Mononuclear cell (primary cell): ENCODE measurements at regions not wholly inside any gene's neighbourhood (a gene's known extent, or its start where the extent isn't known, plus 50 kb on each side); places are given as distances from the start of the nearest gene placed in this dataset.

Experiments used
- H3K27me3 ChIP-seq: 2 replicates; pipeline ENCODE4 v1.6.0; 2011; ENCODE audit warnings: low read length, control low read depth; ENCODE audit not compliant: insufficient read depth
- H3K4me1 ChIP-seq: 2 replicates; pipeline ENCODE4 v1.5.1; 2011; ENCODE audit warnings: mild to moderate bottlenecking, low read length, control low read depth; ENCODE audit not compliant: insufficient read depth
- H3K4me3 ChIP-seq: 2 replicates; pipeline ENCODE4 v1.5.1; 2011; ENCODE audit warnings: mild to moderate bottlenecking, low read length, moderate library complexity
- H3K9me3 ChIP-seq: 2 replicates; pipeline ENCODE4 v1.5.1; 2011; ENCODE audit warnings: low read depth, mild to moderate bottlenecking, control low read depth, low read length

DNA sequence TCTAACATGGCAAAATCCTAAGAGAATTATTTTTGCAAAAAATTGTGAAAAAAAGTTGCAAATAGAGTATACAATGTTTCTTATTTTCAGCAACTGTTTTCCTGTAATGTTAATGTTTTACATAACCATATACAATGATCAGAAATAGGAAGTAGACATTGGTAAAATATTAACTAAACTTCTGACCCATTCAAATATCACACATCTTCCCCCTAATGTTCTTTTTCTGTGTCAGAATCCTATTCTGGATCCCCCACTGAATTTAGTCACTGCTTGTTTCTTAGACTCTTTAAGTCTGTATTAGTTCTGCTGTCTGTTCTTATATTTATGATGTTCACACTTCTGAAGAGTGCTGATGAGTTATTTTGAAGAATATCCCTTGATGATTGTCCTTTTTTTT is 62.0 kb downstream of the HFE start:
- no peak overlapping the region for H3K4me3 ChIP-seq
- no peaks in the 10 kb centered on the region for H3K9me3 ChIP-seq
- no peaks in the 10 kb centered on the region for H3K27me3 ChIP-seq
- H3K4me1 ChIP-seq, result no peaks in the 10 kb centered on the region

DNA sequence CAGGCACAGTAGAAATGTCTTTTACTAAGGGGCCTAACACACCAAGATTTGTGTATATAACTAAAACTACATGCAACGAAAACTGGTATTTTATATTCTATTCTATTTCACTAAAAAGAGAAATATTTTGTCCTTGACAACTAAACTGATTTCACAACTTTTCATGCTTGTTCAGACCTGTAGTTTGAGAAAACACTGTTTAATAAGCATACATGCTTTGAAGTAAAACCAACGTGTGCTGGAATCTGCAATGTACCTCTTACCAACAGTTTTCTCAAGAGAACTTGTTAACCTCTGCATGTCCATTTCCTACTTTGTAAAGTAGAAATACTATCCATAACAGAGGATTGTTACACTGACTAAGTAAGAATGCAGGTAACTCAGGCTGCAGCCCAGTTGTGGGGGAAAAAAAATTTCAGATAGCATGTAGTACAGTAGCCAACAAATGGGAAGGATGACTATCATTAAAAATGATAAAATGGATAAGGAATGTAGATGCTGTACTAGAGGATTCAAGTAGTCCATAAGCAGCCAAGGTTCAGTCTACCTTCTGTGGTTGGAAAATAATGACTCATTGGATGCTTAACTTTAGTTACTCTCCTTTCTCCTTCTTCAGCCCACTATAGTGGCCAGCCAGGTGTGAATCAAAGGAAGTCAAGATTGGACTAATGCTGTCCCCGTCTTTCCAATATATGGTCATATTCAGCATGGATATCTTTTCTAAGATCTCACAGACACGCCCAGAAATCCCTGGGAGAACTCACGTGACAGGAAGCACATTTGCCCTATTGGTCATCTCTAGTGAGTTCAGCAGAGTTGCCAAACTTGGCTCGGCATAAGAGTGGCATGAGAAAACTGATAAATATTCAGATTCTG is 65.2 kb downstream of the HFE start:
- peaks cover 13% of the 10 kb centered on the region for H3K4me1 ChIP-seq
- no peaks in the 10 kb centered on the region for H3K27me3 ChIP-seq
- H3K9me3 ChIP-seq, result no peaks in the 10 kb centered on the region
- H3K4me3 ChIP-seq, result no peak overlapping the region

DNA sequence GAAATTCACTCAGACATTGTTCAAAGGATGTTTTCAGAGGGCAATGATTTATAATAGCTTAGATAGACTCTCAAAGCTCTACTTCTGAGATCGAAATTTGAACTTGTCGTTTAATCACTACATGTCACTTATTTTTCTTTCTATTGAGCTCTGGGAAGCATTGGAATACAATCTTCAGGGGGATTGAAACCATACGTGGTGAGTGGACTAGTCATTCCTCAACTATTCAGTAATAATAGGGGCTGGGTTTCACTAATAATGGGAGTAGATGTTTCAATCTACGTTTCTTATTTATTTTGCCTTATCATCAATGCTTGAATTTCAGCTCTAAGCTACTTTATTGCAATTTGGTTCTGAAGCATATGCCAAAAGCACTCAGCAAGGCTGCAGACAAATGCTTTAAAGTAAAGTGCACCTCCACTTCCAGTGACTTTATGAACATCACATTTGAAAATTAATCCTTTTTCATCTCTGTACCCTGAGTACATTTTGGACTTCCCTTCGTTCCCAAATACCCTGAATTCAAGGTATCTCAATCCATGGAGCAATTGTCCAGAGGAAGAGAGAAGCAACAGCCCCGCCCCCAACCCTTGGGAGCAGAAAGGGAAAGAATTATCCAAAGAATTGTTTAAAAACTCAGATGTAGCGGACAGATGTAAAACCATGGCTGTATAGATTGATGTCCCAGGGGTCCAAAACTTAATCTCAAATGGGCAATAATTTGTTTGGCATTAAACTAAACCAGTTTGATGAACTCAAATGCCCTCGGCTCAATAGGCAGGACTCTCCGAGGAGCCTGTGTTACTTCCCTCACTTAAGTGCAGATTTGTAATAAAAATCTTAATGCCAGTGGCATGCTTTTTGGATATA is 68.1 kb downstream of the HFE start:
- Histone ChIP-seq H3K9me3 (no peaks in the 10 kb centered on the region), H3K4me1 (peaks cover 27% of the 10 kb centered on the region), H3K27me3 (no peaks in the 10 kb centered on the region), H3K4me3 (peak overlapping the region; percentile 86)

DNA sequence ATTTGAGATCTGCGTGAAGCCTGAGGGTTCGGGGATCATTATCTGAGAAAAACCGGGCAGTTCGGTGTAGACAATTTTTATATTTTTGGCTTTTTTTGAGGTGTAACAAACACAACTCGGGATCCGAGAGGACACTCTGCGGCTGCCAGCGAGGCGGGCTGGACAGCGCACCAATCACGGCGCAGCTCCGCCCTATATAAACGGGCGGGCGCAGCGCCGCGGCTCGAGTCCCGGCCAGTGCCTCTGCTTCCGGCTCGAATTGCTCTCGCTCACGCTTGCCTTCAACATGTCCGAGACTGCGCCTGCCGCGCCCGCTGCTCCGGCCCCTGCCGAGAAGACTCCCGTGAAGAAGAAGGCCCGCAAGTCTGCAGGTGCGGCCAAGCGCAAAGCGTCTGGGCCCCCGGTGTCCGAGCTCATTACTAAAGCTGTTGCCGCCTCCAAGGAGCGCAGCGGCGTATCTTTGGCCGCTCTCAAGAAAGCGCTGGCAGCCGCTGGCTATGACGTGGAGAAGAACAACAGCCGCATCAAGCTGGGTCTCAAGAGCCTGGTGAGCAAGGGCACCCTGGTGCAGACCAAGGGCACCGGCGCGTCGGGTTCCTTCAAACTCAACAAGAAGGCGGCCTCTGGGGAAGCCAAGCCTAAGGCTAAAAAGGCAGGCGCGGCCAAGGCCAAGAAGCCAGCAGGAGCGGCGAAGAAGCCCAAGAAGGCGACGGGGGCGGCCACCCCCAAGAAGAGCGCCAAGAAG is 69.0 kb downstream of the HFE start:
- Histone ChIP-seq H3K9me3 (no peaks in the 10 kb centered on the region), H3K4me3 (peak overlapping the region; percentile 86), H3K27me3 (no peaks in the 10 kb centered on the region), H3K4me1 (peaks cover 36% of the 10 kb centered on the region)

DNA sequence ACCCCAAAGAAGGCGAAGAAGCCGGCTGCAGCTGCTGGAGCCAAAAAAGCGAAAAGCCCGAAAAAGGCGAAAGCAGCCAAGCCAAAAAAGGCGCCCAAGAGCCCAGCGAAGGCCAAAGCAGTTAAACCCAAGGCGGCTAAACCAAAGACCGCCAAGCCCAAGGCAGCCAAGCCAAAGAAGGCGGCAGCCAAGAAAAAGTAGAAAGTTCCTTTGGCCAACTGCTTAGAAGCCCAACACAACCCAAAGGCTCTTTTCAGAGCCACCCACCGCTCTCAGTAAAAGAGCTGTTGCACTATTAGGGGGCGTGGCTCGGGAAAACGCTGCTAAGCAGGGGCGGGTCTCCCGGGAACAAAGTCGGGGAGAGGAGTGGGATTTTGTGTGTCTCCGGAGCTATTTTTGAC is 69.6 kb downstream of the HFE start:
- peaks cover 39% of the 10 kb centered on the region for H3K4me1 ChIP-seq
- no peaks in the 10 kb centered on the region for H3K27me3 ChIP-seq
- no peaks in the 10 kb centered on the region for H3K9me3 ChIP-seq
- H3K4me3 ChIP-seq, result peak overlapping the region; percentile 86

DNA sequence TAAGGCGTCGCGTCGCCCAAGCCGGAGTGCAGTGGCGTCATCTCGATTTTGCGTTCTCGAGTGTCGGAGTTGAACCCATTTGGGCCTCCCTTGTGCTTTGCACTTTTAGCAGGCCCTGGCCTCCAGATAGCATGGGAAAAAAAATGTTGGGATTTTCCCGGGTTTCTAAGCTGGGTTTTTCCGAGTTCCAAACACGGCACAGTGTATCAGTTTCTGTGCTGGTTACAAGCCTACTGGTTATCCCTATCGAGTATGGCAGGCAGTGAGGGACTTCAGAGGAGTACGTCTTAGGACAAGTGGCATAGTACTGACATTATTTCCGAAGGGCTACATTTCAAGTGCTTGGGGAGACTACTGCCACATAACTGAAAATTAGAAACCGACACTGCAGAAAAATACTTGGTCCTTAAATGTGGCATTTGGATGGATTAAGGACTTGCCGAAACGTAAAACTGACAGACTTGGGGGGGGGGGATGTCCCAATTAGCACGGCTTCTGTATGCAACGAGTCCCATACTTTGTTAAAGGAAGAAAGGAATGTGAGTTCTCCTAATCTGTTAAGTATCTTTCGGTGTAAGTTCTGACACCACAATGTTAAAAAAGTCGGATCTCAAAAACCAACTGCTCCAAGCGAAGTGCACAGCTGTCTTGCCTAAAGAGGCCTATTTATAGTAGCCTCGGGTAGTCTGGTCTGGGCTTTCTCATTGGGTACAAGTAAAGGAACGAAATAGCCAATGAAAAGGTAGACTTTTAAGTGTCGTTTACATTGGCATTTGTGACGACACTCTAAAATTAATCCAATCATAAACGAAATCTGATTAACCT is 70.2 kb downstream of the HFE start:
- H3K4me1 ChIP-seq, result peaks cover 39% of the 10 kb centered on the region
- no peaks in the 10 kb centered on the region for H3K27me3 ChIP-seq
- H3K9me3 ChIP-seq, result no peaks in the 10 kb centered on the region
- H3K4me3 ChIP-seq, result peak overlapping the region; percentile 86

DNA sequence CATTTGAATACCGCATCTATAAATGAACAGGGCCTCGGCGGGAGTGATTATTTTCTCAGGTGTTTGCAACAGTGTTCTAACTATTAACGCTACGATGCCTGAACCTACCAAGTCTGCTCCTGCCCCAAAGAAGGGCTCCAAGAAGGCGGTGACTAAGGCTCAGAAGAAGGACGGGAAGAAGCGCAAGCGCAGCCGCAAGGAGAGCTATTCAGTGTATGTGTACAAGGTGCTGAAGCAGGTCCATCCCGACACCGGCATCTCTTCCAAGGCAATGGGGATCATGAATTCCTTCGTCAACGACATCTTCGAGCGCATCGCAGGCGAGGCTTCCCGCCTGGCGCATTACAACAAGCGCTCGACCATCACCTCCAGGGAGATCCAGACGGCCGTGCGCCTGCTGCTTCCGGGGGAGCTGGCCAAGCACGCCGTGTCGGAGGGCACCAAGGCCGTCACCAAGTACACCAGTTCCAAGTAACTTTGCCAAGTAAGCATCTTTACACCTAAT is 70.9 kb downstream of the HFE start:
- Histone ChIP-seq H3K4me3 (peak overlapping the region; percentile 86), H3K4me1 (peaks cover 40% of the 10 kb centered on the region), H3K9me3 (no peaks in the 10 kb centered on the region), H3K27me3 (no peaks in the 10 kb centered on the region)

DNA sequence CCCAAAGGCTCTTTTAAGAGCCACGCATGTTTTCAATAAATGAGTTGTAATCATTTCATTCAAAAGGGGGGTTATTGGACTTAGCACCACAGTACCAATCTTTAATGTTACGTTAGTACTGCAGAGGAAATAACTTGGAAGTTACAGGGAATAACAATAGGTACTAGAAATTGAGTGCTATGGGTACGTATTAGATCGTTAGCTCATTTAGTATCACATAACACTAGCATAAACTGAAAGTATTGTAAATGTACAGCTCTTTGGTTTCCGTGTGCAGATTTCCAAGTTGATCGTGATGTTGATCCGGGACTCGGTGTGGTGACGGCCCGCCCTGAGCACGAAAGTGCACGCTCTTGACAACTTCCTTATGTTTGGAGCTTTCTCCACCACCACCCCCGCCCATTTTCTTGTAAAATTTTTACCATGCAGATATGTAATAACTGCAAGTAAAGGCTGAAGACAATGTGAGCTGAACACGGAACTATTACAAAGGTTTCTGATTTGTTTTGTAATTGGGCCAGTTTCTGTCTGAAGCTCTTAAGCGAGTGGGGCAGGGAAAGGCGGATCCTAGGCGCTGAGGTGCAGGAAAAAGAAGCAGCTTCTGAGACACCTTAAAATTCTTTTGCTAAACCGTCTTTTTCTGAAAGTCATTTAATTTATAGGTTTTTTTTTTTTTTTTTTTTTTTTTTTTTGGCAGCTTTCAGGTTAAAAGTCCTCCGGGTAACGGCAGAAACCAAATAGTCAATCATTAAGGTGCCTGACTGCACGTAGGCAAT is 71.5 kb downstream of the HFE start:
- Histone ChIP-seq H3K27me3 (no peaks in the 10 kb centered on the region), H3K9me3 (no peaks in the 10 kb centered on the region), H3K4me1 (peaks cover 46% of the 10 kb centered on the region), H3K4me3 (peak overlapping the region; percentile 86)

DNA sequence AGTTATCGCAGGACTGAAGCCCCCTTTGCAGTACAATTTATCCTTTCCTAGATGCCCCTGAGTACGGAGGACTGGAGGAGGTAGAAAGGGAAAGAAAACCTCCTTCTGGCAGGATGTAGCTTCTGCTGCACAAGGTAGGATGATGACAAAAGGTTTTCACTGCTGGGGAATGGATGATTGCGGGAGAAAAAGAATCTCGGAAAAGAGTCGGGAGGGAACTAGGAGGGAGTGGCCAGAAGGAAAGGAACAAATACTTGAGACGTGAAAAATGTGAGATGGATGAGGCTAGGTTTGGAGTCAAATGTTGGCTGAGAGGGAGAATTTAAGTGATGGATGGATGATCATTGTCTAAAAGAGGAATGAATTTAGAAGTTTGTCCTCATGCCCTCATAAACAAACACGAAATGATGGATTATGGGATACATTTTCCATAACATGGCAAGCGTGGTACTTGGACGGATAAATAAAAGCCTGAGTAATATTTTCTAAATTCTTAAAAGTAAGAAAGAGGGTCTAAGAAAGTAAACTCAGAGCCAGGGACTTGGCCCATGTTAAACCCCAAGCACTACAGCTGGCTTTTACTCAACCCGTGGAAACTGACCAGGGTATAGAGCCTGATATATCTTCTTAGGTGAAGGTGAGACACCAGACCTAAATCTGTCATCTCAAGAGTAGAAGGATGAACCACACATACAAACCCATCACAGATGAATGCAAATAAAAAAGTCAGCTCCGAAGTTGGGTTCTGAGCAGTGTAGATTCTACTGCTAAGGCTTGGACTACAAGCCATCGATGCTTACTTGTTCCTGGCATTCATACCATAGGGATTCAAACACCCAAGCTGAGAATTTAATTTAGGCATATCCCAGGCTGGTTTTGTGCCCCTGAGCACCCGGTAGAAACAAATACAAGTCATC is 72.4 kb downstream of the HFE start:
- no peaks in the 10 kb centered on the region for H3K9me3 ChIP-seq
- H3K4me1 ChIP-seq, result peaks cover 50% of the 10 kb centered on the region
- no peaks in the 10 kb centered on the region for H3K27me3 ChIP-seq
- H3K4me3 ChIP-seq, result peak overlapping the region; percentile 86

DNA sequence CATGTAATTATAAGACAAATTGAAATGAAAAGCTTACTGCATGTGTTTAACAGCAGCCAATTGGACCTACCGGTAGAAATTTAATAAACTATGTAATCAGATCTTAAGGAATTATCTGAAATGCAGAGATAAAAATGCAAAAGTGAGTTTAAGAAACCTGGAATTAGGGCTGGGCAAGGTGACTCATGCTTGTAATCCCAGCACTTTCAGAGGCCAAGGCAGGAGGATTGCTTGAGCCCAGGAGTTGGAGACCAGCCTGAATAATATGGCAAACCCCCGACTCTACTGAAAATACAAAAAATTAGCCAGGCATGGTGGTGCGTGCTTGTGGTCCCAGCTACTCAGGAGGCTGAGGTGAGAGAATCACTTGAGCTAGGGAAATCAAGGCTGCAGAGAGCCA is 74.1 kb downstream of the HFE start:
- Histone ChIP-seq H3K9me3 (no peaks in the 10 kb centered on the region), H3K4me3 (no peak overlapping the region), H3K4me1 (peaks cover 43% of the 10 kb centered on the region), H3K27me3 (no peaks in the 10 kb centered on the region)

DNA sequence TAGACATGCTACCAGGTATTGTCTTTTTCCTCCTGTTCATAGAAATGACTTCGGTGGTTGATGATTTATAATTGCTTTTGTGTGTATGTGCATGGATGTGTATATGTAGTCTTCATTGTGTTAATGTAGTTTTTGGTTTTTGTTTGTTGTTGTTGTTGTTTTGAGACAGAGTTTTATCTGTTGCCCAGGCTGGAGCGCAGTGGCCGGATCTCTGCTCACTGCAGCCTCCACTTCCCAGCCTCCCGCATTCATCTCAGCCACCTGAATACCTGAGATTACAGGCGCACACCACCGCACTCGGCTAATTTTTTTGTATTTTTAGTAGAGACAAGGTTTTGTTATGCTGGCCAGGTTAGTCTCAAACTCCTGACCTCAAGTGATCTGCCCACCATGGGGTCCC is 75.2 kb downstream of the HFE start:
- peaks cover 38% of the 10 kb centered on the region for H3K4me1 ChIP-seq
- no peak overlapping the region for H3K4me3 ChIP-seq
- no peaks in the 10 kb centered on the region for H3K27me3 ChIP-seq
- H3K9me3 ChIP-seq, result no peaks in the 10 kb centered on the region

DNA sequence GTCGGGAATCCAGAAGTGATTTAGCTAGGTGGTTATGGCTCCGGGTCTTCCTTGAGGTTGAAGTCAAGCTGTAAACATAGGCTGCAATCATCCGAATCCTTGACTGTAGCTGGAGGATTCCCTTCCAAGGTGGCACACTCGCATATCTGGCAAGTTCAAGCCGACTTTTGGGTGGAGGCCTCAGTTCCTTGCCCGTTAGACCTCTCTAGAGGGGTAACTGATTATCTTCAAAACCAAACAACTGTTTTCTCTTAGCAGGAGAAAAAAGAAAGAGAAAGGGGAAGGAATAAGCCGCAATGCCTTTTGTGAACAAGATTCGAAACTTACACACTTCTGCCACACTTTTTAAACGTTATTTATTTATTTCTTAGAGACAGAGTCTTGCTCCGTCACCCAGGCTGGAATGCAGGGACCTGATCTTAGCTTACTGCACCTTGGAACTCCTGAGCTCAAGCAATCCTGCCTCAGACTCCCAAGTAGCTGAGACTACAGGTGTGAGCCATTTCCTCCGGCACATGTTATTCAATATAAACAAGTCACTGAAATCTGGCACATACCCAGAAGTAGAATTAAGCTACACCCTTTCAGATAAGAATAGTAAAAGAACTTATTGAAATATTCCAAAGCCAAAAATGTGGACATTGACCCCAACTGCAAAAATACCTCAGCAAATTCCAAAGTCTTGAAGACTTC is 76.3 kb downstream of the HFE start:
- Histone ChIP-seq H3K27me3 (no peaks in the 10 kb centered on the region), H3K4me3 (no peak overlapping the region), H3K4me1 (peaks cover 38% of the 10 kb centered on the region), H3K9me3 (no peaks in the 10 kb centered on the region)
